IPS-18c (cell line): ENCODE measurements at regions not wholly inside any gene's neighbourhood (a gene's known extent, or its start where the extent isn't known, plus 50 kb on each side); places are given as distances from the start of the nearest gene placed in this dataset.
A peak's percentile ranks its signal among the peaks of the same experiment; 100 is the strongest.
"Not testable (repeated sequence)": the region's sequence is repeated elsewhere in the genome, so short reads cannot be mapped to it uniquely, and the experiment has no call there.

ENCODE experiments used
- H3K4me3 ChIP-seq: 2 replicates; pipeline ENCODE4 v1.7.0; 2013; ENCODE audit warnings: low read depth, mild to moderate bottlenecking, low read length, moderate library complexity; ENCODE audit not compliant: insufficient read depth
- H3K9me3 ChIP-seq: one replicate; pipeline ENCODE4 v1.6.1; 2013; ENCODE audit warnings: mild to moderate bottlenecking, low read length, moderate library complexity; ENCODE audit not compliant: control insufficient read depth, insufficient read depth

DNA sequence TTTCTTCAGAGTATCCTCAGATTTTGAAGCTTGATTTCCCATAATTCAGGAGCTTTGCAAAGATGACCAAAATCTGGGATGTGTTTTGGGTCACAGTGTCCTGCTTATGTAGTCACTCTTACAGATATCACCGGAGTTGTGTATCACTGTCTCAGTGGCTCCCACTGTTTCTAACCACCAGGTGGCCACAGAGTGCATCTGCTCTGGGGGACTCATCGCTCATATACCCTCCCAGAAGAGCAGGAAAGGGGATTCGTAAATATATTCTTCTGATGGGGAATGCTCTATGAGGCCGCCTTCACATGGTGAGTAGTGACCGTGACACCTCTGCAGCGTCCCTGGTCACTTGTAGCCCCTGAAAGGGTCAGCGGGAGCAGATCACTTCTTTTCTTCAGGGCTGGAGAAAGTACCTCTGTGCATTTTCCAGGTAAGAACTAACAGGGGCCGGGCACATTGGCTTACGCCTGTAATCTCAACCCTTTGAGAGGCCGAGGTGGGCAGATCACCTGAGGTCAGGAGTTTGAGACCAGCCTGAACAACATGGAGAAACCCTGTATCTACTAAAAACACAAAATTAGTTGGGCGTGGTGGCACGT is 249.4 kb upstream of the NOTCH2NLA start:
- H3K4me3 ChIP-seq, H3K9me3 ChIP-seq: not testable (repeated sequence)

- not testable (repeated sequence) for H3K9me3 ChIP-seq
Measured at GRCh38 chr1:146475086-146475485, 246.3 kb upstream of the NOTCH2NLA start.

DNA sequence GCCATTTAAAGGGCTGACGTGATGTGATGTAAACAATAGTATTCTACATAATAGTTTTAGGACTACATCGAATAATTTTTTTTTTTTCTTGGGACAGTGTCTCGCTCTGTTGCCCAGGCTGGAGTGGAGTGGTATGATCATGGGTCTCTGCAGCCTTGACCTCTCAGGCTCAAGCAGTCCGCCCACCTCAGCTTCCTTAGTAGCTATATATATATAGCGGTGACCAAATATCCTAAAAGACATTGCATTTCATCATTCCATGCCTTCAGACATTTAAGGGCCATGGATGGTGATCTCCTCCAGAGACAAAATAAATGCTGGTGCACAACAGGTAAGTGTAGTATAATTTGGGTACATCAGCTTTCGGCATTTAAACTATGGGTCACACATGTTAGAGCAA is 245.4 kb upstream of the NOTCH2NLA start:
- H3K4me3 ChIP-seq, H3K9me3 ChIP-seq: not testable (repeated sequence)

More at GRCh38 chr1:146475086-146475485, 246.3 kb upstream of the NOTCH2NLA start:
- not testable (repeated sequence) for H3K4me3 ChIP-seq

GRCh38 chr1:146472192-146472861 is 243.5 kb upstream of the NOTCH2NLA start:
- H3K4me3 ChIP-seq = peak overlapping the region; percentile 38; the same call in 1 of the 2 replicates

GRCh38 chr1:146459939-146460338 is 231.1 kb upstream of the NOTCH2NLA start:
- H3K4me3 ChIP-seq, H3K9me3 ChIP-seq: not testable (repeated sequence)

More at GRCh38 chr1:146472192-146472861, 243.5 kb upstream of the NOTCH2NLA start:
- H3K9me3 ChIP-seq = not testable (repeated sequence)

DNA sequence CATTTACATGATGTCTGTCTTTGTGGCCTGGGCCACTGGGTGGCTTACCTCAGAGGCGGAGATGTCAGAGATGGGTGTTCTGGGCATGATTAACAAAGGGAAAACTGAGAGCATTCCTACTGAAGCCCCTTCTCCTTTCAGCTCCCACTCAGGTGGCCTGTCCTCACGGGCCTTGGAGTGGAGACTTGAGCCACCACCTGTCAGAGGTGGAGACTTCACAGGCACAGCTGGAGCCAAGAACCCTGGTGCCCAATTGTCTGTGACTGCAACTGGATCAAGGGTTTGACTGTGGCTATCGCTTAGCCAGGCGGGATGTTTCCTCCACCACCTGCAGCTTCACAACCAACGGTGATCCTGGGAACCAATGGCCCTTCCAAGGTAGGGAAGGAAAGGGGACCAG is 230.5 kb upstream of the NOTCH2NLA start:
- H3K9me3 ChIP-seq, H3K4me3 ChIP-seq: not testable (repeated sequence)

DNA sequence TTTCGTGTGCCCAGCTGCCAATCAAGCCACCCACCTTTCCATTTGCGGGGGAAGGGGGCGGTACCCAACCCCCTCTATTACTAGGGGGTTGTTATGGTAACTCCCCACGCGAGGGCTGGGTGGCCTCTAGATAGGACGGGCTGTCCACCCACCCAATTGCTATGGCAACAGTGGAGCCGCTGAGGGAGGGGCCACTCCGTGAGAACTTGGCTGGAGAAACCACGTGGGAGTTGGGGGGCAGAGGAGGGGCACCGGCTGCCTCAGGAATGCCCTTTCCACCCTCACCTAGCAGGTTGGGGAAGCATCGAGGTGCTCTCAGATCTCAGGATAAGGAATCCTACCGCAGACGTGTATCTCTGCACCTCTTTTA is 220.0 kb upstream of the NOTCH2NLA start:
- H3K4me3 ChIP-seq, H3K9me3 ChIP-seq: not testable (repeated sequence)

- not testable (repeated sequence) for H3K4me3 ChIP-seq, H3K9me3 ChIP-seq
Measured at GRCh38 chr1:146448212-146448876, 219.5 kb upstream of the NOTCH2NLA start.

DNA sequence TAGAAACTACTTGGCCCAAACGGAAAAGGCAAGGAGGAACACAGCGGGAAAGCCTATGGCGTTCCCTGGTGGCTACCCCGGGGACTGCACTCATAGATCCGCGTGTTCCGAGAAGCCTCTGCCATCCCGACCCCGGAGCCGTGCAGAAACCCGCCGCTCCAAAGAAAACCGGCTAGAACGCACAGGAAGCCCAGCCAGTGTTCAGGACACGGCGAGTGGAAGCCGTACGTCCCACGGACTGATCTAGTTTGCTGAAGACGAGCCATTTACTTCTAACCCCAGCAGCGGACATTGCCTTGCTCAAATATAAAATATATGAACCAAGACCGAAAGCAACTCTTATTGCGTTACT is 215.0 kb upstream of the NOTCH2NLA start:
- H3K4me3 ChIP-seq, H3K9me3 ChIP-seq: not testable (repeated sequence)

GRCh38 chr1:146443088-146443870 is 214.5 kb upstream of the NOTCH2NLA start:
- H3K4me3 ChIP-seq = not testable (repeated sequence)

DNA sequence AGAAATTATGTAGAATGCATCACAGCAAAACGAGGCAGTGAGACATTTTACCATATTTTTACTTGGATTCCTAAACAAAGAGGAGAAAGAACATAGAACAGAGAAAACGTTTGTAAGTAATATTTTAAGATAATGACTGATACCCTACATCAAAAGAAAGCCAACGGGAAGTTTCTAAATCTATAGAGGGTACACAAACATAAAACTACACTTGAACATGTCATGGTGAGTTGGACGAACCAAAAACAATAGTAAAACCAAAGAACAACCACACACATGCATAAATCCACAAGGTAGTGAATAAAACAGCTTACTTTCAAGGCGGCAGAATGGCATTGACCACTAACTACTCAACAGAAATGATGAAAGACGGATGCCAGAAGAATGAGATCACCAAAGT is 209.7 kb upstream of the NOTCH2NLA start:
- H3K9me3 ChIP-seq = not testable (repeated sequence)

More at GRCh38 chr1:146443088-146443870, 214.5 kb upstream of the NOTCH2NLA start:
- H3K9me3 ChIP-seq = not testable (repeated sequence)

DNA sequence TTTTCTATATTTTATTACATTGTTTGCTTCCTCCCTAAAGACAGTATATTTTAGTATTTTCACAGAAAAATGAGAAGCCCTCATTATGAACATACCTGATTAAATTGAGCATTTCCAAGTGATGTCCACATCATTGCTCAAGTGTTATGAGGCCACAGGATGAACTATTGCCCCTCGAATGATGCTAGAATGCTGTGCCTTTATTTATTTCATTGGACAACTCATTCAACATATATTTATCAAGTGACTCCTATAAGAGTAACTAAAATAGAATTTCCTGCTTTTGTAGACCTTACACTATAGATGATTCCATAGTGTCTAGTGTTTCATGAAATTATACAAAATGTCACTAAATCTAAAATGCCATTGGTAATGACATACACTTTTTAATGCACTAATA is 187.8 kb upstream of the NOTCH2NLA start:
- H3K9me3 ChIP-seq, H3K4me3 ChIP-seq: not testable (repeated sequence)

More for the DNA sequence above, 209.7 kb upstream of the NOTCH2NLA start:
- not testable (repeated sequence) for H3K4me3 ChIP-seq

- not testable (repeated sequence) for H3K4me3 ChIP-seq, H3K9me3 ChIP-seq
Measured at GRCh38 chr1:146415017-146415416, 186.2 kb upstream of the NOTCH2NLA start.

DNA sequence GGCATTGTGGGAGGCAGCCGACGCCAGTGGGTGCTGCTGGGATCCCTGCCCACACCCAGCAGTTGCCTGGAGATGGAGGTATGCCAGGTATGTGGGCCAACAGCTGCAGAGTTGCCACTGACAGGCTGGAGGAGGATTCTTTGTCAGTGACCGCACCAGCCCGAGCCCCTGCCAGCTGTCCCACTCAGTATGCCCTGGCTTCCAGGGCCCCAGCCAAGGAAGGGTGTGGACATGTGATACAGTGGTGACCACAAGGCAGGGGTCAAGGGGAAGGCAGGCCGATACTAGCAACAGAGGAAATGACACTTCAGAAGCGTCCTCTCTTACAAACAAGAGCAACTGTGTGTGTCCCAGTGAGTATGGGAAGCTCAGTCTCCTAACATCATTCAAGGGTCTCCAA is 185.1 kb upstream of the NOTCH2NLA start:
- not testable (repeated sequence) for H3K9me3 ChIP-seq

GRCh38 chr1:146411923-146412322 is 183.1 kb upstream of the NOTCH2NLA start:
- H3K9me3 ChIP-seq, H3K4me3 ChIP-seq: not testable (repeated sequence)

More for the DNA sequence above, 185.1 kb upstream of the NOTCH2NLA start:
- not testable (repeated sequence) for H3K4me3 ChIP-seq

- not testable (repeated sequence) for H3K9me3 ChIP-seq, H3K4me3 ChIP-seq
Measured at GRCh38 chr1:146409817-146410441, 181.1 kb upstream of the NOTCH2NLA start.

DNA sequence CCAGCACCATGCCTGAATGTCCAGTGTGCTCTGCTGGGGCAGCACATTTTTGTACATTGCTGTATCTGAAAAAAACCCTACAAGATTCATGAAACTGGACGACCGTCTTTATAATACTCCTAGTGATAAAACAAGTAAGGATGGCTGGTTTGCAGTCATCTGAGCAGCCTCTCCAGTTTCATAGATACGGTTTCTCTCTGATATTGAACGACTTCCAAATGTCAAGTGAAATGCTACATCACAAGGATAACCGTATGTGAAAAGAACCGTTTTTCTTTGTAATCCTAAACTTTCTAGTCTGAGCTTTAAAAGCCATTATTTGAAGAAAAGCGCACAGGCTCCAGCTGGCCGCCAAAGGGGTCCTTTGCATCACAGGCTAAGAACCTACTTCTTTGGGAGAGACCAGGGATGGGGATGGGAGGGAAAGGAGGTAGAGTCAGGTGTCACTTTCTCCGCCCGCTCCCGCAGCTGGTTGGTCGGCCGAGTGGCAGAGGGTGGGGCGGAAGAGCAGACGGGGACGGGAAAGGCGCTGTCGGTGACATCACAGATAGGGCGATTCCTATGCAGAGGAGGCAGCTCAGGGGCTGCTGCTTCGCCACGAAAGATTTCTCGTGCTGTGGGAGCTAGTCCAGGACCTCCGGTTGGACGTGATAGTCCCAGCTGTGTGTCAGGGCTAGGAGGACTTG is 180.4 kb upstream of the NOTCH2NLA start:
- H3K9me3 ChIP-seq, H3K4me3 ChIP-seq: not testable (repeated sequence)
